ENCODE measurements at regions not wholly inside any gene's neighbourhood (a gene's known extent, or its start where the extent isn't known, plus 50 kb on each side); places are given as distances from the start of the nearest gene placed in this dataset.
"Not testable (repeated sequence)": the region's sequence is repeated elsewhere in the genome, so short reads cannot be mapped to it uniquely, and the experiment has no call there.

- intact Hi-C loops (cut with DNase I), result no loop called here
- H3K27ac ChIP-seq, result no peak overlapping the region
- no peaks in the 10 kb centered on the region for H3K27me3 ChIP-seq (replicated peaks; ENCODE audit: insufficient read depth)
- no peak overlapping the region for H3K4me3 ChIP-seq
- no peaks in the 10 kb centered on the region for H3K4me1 ChIP-seq (replicated peaks)
- H3K36me3 ChIP-seq, result no peaks in the 10 kb centered on the region
- no peaks in the 10 kb centered on the region for H3K9me3 ChIP-seq
- DNase-seq (ENCODE audit: low spot score), result no peak
- WGBS, result 76% methylated on average over 18 of the region's 18 CpGs
- no peak for TF ChIP-seq POLR2A (IDR thresholded peaks at IDR 0.05)
- no peak for TF ChIP-seq CTCF (IDR thresholded peaks at IDR 0.05)
- no peak for TF ChIP-seq POLR2AphosphoS5 (IDR thresholded peaks at IDR 0.05)
Measured at GRCh38 chr7:73918926-73919693, 58.2 kb downstream of the TMEM270 start.

GRCh38 chr7:73919694-73920375 lies 58.9 kb downstream of the TMEM270 start:
- DNase-seq (ENCODE audit: low spot score), result no peak
- no peaks in the 10 kb centered on the region for H3K27me3 ChIP-seq (replicated peaks; ENCODE audit: insufficient read depth)
- no peaks in the 10 kb centered on the region for H3K9me3 ChIP-seq
- intact Hi-C loops (cut with DNase I), result no loop called here
- H3K27ac ChIP-seq, result no peak overlapping the region
- H3K36me3 ChIP-seq, result no peaks in the 10 kb centered on the region
- no peak for TF ChIP-seq CTCF (IDR thresholded peaks at IDR 0.05)
- no peak for TF ChIP-seq POLR2A (IDR thresholded peaks at IDR 0.05)
- TF ChIP-seq POLR2AphosphoS5 (IDR thresholded peaks at IDR 0.05), result no peak
- H3K4me3 ChIP-seq, result no peak overlapping the region
- H3K4me1 ChIP-seq (replicated peaks), result no peaks in the 10 kb centered on the region
- 87% methylated on average over 9 of the region's 9 CpGs for WGBS

- Histone ChIP-seq H3K27me3 (replicated peaks; ENCODE audit: insufficient read depth) (no peaks in the 10 kb centered on the region), H3K9me3 (no peaks in the 10 kb centered on the region), H3K27ac (no peak overlapping the region), H3K4me1 (replicated peaks) (no peaks in the 10 kb centered on the region), H3K36me3 (no peaks in the 10 kb centered on the region), H3K4me3 (no peak overlapping the region)
- intact Hi-C loops (cut with DNase I), result no loop called here
- no peak for TF ChIP-seq POLR2AphosphoS5 (IDR thresholded peaks at IDR 0.05)
- no peak for TF ChIP-seq POLR2A (IDR thresholded peaks at IDR 0.05)
- TF ChIP-seq CTCF (IDR thresholded peaks at IDR 0.05), result no peak
- no peak for DNase-seq (ENCODE audit: low spot score)
- 86% methylated on average over 22 of the region's 22 CpGs for WGBS
Measured at GRCh38 chr7:73920406-73921134, 59.6 kb downstream of the TMEM270 start.

GRCh38 chr7:73921623-73922528 lies 60.9 kb downstream of the TMEM270 start:
- no peak for DNase-seq (ENCODE audit: low spot score)
- 61% methylated on average over 15 of the region's 15 CpGs for WGBS
- no peak for TF ChIP-seq CTCF (IDR thresholded peaks at IDR 0.05)
- no peak for TF ChIP-seq POLR2AphosphoS5 (IDR thresholded peaks at IDR 0.05)
- no peak for TF ChIP-seq POLR2A (IDR thresholded peaks at IDR 0.05)

GRCh38 chr7:73928644-73929043 lies 67.7 kb downstream of the TMEM270 start:
- H3K4me1 ChIP-seq (replicated peaks); H3K36me3 ChIP-seq; H3K27ac ChIP-seq; intact Hi-C loops (cut with DNase I); H3K4me3 ChIP-seq; DNase-seq (ENCODE audit: low spot score); H3K9me3 ChIP-seq; H3K27me3 ChIP-seq (replicated peaks; ENCODE audit: insufficient read depth): not testable (repeated sequence)
- 69% methylated on average over 9 of the region's 9 CpGs for WGBS

More at GRCh38 chr7:73921623-73922528, 60.9 kb downstream of the TMEM270 start:
- no peak overlapping the region for H3K27ac ChIP-seq
- no peak overlapping the region for H3K4me3 ChIP-seq
- no peaks in the 10 kb centered on the region for H3K27me3 ChIP-seq (replicated peaks; ENCODE audit: insufficient read depth)
- H3K4me1 ChIP-seq (replicated peaks), result no peaks in the 10 kb centered on the region
- intact Hi-C loops (cut with DNase I), result no loop called here
- H3K36me3 ChIP-seq, result no peaks in the 10 kb centered on the region
- H3K9me3 ChIP-seq, result no peaks in the 10 kb centered on the region
